Heart left ventricle (tissue), 13 donors: ENCODE measurements at regions not wholly inside any gene's neighbourhood (a gene's known extent, or its start where the extent isn't known, plus 50 kb on each side); places are given as distances from the start of the nearest gene placed in this dataset.

Experiments
- POLR2A ChIP-seq, 2 donors: fragments of 450-650 bp; IDR thresholded peaks; one replicate each; pipeline ENCODE4 v1.6.1; 2017; ENCODE audit warnings: antibody characterized with exemption in 2 of 2, mild to moderate bottlenecking in 2 of 2, moderate library complexity in 2 of 2
- TF ChIP-seq, protein P1 (sequence below), 12 donors: fragments of 200-600 bp; sonication (generic) in 4 of 12; IDR thresholded peaks; one replicate each; pipeline versions ENCODE4 v1.5.0 to v1.8.0; 2018 to 2022; ENCODE audit warnings: antibody characterized with exemption in 12 of 12, mild to moderate bottlenecking in 5 of 12
- donor health status: ischemic (EF 13 %, LVEDD 7.1; RV severe dilation, severe dysfunction).
- donor health status: DM: no; HTN: yes; CAD: no.
- donor health status: DM: no; HTN: no; CAD: no.
- donor health status: ischemic (EF 25% LVEDD 6.9; RV normal size, moderate dysfunction).
- donor health status: ischemic (EF 25% LVEDD 5.7; RV mildly dilated, moderate dysfunction).
- donor health status: ischemic (EF 35%, LVEDD 5.7; RV mildly dilated, moderate dysfunction).
- donor health status: nonischemic (EF 11% LVEDD 7.7; RV severe dilation, severe dysfunction).
- donor health status: DM: yes; HTN: yes; CAD: no.
- donor health status: PGD.
- donor health status: ischemic (EF 29% LVEDD 5.4; RV normal size, mild dysfunction).
- donor health status: nonischemic (EF 23%, LVEDD 6.1; RV moderate dilation, normal function).

DNA sequence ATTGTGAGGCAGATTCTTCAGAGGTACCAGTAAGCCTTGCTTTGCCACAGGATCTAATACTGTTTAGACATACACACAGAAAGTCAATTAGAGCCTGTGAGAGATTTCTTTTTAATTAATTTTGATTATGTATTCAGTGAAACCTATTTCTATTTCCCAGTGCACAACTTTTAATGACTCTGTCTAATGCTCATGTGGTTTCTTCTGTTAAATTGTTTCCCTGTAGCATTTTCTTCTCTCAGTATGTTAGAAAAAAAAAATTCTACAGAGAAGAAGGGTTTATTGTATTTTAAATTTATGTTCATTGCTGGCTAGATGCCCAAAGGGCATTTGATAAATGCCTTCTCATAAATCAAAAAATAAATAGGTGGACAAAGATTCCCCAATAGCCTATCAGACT, 293.7 kb downstream of the C6orf118 start:
- TF ChIP-seq, protein P1, sequence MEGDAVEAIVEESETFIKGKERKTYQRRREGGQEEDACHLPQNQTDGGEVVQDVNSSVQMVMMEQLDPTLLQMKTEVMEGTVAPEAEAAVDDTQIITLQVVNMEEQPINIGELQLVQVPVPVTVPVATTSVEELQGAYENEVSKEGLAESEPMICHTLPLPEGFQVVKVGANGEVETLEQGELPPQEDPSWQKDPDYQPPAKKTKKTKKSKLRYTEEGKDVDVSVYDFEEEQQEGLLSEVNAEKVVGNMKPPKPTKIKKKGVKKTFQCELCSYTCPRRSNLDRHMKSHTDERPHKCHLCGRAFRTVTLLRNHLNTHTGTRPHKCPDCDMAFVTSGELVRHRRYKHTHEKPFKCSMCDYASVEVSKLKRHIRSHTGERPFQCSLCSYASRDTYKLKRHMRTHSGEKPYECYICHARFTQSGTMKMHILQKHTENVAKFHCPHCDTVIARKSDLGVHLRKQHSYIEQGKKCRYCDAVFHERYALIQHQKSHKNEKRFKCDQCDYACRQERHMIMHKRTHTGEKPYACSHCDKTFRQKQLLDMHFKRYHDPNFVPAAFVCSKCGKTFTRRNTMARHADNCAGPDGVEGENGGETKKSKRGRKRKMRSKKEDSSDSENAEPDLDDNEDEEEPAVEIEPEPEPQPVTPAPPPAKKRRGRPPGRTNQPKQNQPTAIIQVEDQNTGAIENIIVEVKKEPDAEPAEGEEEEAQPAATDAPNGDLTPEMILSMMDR (IDR thresholded peaks at IDR 0.05), result no peak
- TF ChIP-seq POLR2A (IDR thresholded peaks at IDR 0.05), result no peak
